ENCODE measurements at regions not wholly inside any gene's neighbourhood (a gene's known extent, or its start where the extent isn't known, plus 50 kb on each side); places are given as distances from the start of the nearest gene placed in this dataset.
"Not testable (repeated sequence)": the region's sequence is repeated elsewhere in the genome, so short reads cannot be mapped to it uniquely, and the experiment has no call there.

- TF ChIP-seq CTCF (IDR thresholded peaks at IDR 0.05) (no peak), POLR2A (IDR thresholded peaks at IDR 0.05) (no peak), EP300 (IDR thresholded peaks at IDR 0.05) (no peak)
- Histone ChIP-seq H3K27me3 (no peaks in the 10 kb centered on the region), H3K27ac (no peak overlapping the region), H3K9me3 (no peaks in the 10 kb centered on the region), H3K4me3 (no peak overlapping the region), H3K36me3 (no peaks in the 10 kb centered on the region), H3K4me1 (ENCODE audit: insufficient read depth) (no peaks in the 10 kb centered on the region)
- intact Hi-C loops (cut with DNase I) = no loop called here
- no peak for DNase-seq
- WGBS, 3 donors = 85% methylated on average over 3 of the region's 3 CpGs
Measured at GRCh38 chr9:28502189-28502588, 928.9 kb upstream of the C9orf72 start.

GRCh38 chr9:28502741-28503140 lies 929.5 kb upstream of the C9orf72 start:
- Histone ChIP-seq H3K27me3 (no peaks in the 10 kb centered on the region), H3K4me1 (ENCODE audit: insufficient read depth) (no peaks in the 10 kb centered on the region), H3K27ac (no peak overlapping the region), H3K36me3 (no peaks in the 10 kb centered on the region), H3K9me3 (no peaks in the 10 kb centered on the region), H3K4me3 (no peak overlapping the region)
- WGBS, 3 donors = 76 to 84% (median 78%) methylated on average over 2 of the region's 2 CpGs
- no peak for DNase-seq
- intact Hi-C loops (cut with DNase I) = no loop called here
- TF ChIP-seq CTCF (IDR thresholded peaks at IDR 0.05) (no peak), EP300 (IDR thresholded peaks at IDR 0.05) (no peak), POLR2A (IDR thresholded peaks at IDR 0.05) (no peak)

DNA sequence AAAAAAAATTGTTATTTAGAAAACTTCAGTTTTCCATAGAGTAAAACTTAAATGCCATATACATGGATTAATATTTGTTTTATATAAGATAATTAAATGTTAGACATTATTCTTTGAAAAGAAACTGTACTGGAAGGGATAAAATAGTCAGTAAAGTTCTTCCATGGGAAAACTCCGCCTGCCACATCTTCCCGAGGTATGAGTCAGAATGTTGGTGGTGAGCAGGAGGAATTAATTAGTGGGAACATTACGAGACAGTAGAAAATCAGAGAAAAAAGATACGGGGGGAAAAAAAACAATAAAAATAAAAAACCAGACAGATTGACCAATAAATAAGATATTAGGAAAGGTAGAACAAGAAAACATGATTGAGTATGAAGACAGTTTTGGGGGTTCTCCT lies 930.3 kb upstream of the C9orf72 start:
- no peaks in the 10 kb centered on the region for H3K4me1 ChIP-seq (ENCODE audit: insufficient read depth)
- no peak overlapping the region for H3K27ac ChIP-seq
- H3K4me3 ChIP-seq = no peak overlapping the region
- TF ChIP-seq EP300 (IDR thresholded peaks at IDR 0.05) (no peak), CTCF (IDR thresholded peaks at IDR 0.05) (no peak)
- no peaks in the 10 kb centered on the region for H3K27me3 ChIP-seq
- no peaks in the 10 kb centered on the region for H3K9me3 ChIP-seq
- intact Hi-C loops (cut with DNase I) = no loop called here
- DNase-seq = no peak
- H3K36me3 ChIP-seq = no peaks in the 10 kb centered on the region
- 73 to 84% (median 84%) methylated on average over 4 of the region's 4 CpGs for WGBS, 3 donors

DNA sequence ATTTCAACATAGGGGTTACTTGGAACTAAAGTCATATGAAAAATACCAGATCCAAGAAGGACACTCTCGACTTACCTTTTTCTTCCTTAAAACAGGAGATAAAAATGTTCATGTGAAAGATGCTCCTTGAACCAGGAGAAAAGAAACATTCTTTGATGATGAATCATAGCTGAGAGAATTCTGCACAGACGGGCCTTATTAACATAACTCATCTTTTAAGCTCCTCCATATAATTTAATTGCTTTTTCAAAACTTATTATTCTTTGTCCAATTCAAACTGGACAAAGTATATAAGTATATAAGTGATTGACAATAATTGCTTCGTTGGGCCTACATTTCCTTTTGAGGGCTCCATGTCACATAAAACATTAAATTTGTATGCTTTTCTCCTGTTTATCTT lies 945.2 kb upstream of the C9orf72 start:
- Histone ChIP-seq H3K4me3 (no peak overlapping the region), H3K27ac (no peak overlapping the region), H3K4me1 (ENCODE audit: insufficient read depth) (no peaks in the 10 kb centered on the region), H3K27me3 (no peaks in the 10 kb centered on the region), H3K9me3 (no peaks in the 10 kb centered on the region), H3K36me3 (no peaks in the 10 kb centered on the region)
- 40 to 50% (median 42%) methylated on average over 3 of the region's 3 CpGs for WGBS, 3 donors
- no peak for TF ChIP-seq CTCF (IDR thresholded peaks at IDR 0.05)
- TF ChIP-seq POLR2A (IDR thresholded peaks at IDR 0.05) = no peak
- intact Hi-C loops (cut with DNase I) = no loop called here
- no peak for DNase-seq

DNA sequence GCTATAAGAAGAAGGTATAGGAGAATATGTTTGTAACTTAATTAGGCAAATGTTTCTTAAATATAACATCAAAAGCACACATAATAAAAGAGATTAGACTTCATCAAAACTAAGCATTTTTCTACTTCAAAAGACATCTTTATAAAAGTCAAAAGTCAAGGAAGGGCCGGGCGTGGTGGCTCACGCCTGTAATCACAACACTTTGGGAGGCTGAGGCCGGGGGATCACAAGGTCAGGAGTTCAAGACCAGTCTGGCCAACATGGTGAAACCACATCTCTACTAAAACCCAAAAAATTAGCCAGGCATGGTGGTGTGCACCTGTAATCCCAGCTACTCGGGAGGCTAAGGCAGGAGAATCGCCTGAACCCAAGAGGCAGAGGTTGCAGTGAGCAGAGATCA lies 951.0 kb upstream of the C9orf72 start:
- DNase-seq; H3K27me3 ChIP-seq; H3K27ac ChIP-seq; H3K4me1 ChIP-seq (ENCODE audit: insufficient read depth); intact Hi-C loops (cut with DNase I); H3K9me3 ChIP-seq; H3K4me3 ChIP-seq; H3K36me3 ChIP-seq: not testable (repeated sequence)
- 85 to 87% (median 87%) methylated on average over 6 of the region's 6 CpGs for WGBS, 3 donors

Measured in ovary (tissue), 7 donors.